GM10266 (cell line): ENCODE measurements at regions not wholly inside any gene's neighbourhood (a gene's known extent, or its start where the extent isn't known, plus 50 kb on each side); places are given as distances from the start of the nearest gene placed in this dataset.

Source experiments
- DNase-seq: peaks from one replicate; pipeline ENCODE4 v3.0.0; 2012; ENCODE audit errors: extremely low spot score
- CTCF ChIP-seq: IDR thresholded peaks from 2 replicates; pipeline ENCODE4 v1.5.1; 2012; ENCODE audit warnings: mild to moderate bottlenecking, low read depth; ENCODE audit not compliant: control insufficient read depth, insufficient read depth; ENCODE audit errors: missing control alignments

GRCh38 chr16:79726902-79727301 is 126.4 kb upstream of the MAF start:
- TF ChIP-seq CTCF = no peak
- no peak for DNase-seq

GRCh38 chr16:79725051-79725450 is 124.5 kb upstream of the MAF start:
- TF ChIP-seq CTCF = no peak

GRCh38 chr16:79723583-79724168 is 123.1 kb upstream of the MAF start:
- no peak for TF ChIP-seq CTCF
- no peak for DNase-seq

More at GRCh38 chr16:79725051-79725450, 124.5 kb upstream of the MAF start:
- DNase-seq = no peak

GRCh38 chr16:79721270-79721669 is 120.7 kb upstream of the MAF start:
- no peak for DNase-seq
- TF ChIP-seq CTCF = no peak

GRCh38 chr16:79717333-79718137 is 117.0 kb upstream of the MAF start:
- TF ChIP-seq CTCF = no peak
- DNase-seq = no peak

GRCh38 chr16:79716645-79717332 is 116.3 kb upstream of the MAF start:
- no peak for DNase-seq
- TF ChIP-seq CTCF = no peak
